ENCODE measurements at regions not wholly inside any gene's neighbourhood (a gene's known extent, or its start where the extent isn't known, plus 50 kb on each side); places are given as distances from the start of the nearest gene placed in this dataset.

- Histone ChIP-seq H3K79me2 (ENCODE audit: insufficient read depth, low read length) (no peaks in the 10 kb centered on the region), H2AFZ (ENCODE audit: low read depth, low read length, severe bottlenecking) (no peak overlapping the region), H3K36me3 (ENCODE audit: low read length) (no peaks in the 10 kb centered on the region), H3K4me2 (ENCODE audit: low read depth, low read length, poor library complexity, severe bottlenecking) (no peak overlapping the region), H3F3A (ENCODE audit: insufficient read depth) (no peaks in the 10 kb centered on the region), H3K27ac (ENCODE audit: low read depth, low read length) (no peak overlapping the region), H3K4me3 (ENCODE audit: insufficient read depth, low read length, poor library complexity, severe bottlenecking) (no peak overlapping the region), H4K20me1 (ENCODE audit: low read depth, low read length) (no peaks in the 10 kb centered on the region), H3K9me3 (ENCODE audit: insufficient read depth, low read length) (no peaks in the 10 kb centered on the region), H3K9ac (ENCODE audit: low read length) (no peak overlapping the region), H3K9me2 (replicated peaks; ENCODE audit: insufficient read depth, low read length) (no peaks in the 10 kb centered on the region), H3K27me3 (ENCODE audit: low read length) (no peaks in the 10 kb centered on the region)
- TF ChIP-seq EZH2phosphoT487 (conservative IDR thresholded peaks at IDR 0.05; ENCODE audit: low read length), result no peak
Measured at GRCh38 chr22:48894804-48895250, 932.8 kb downstream of the BRD1 start.

- no peak overlapping the region for H2AFZ ChIP-seq (ENCODE audit: low read depth, low read length, severe bottlenecking)
- no peaks in the 10 kb centered on the region for H3F3A ChIP-seq (ENCODE audit: insufficient read depth)
- no peaks in the 10 kb centered on the region for H3K79me2 ChIP-seq (ENCODE audit: insufficient read depth, low read length)
- H3K9me2 ChIP-seq (replicated peaks; ENCODE audit: insufficient read depth, low read length), result no peaks in the 10 kb centered on the region
- H3K4me3 ChIP-seq (ENCODE audit: insufficient read depth, low read length, poor library complexity, severe bottlenecking), result no peak overlapping the region
- no peaks in the 10 kb centered on the region for H4K20me1 ChIP-seq (ENCODE audit: low read depth, low read length)
- H3K9ac ChIP-seq (ENCODE audit: low read length), result no peak overlapping the region
- H3K27ac ChIP-seq (ENCODE audit: low read depth, low read length), result no peak overlapping the region
- TF ChIP-seq CTCF (IDR thresholded peaks at IDR 0.05; ENCODE audit: insufficient read depth, low read length, poor library complexity, severe bottlenecking) (no peak), EZH2phosphoT487 (conservative IDR thresholded peaks at IDR 0.05; ENCODE audit: low read length) (no peak)
- no peaks in the 10 kb centered on the region for H3K9me3 ChIP-seq (ENCODE audit: insufficient read depth, low read length)
- H3K27me3 ChIP-seq (ENCODE audit: low read length), result no peaks in the 10 kb centered on the region
- no peak overlapping the region for H3K4me2 ChIP-seq (ENCODE audit: low read depth, low read length, poor library complexity, severe bottlenecking)
- no peaks in the 10 kb centered on the region for H3K36me3 ChIP-seq (ENCODE audit: low read length)
Measured at GRCh38 chr22:48894064-48894671, 933.5 kb downstream of the BRD1 start.

GRCh38 chr22:48893288-48894063 lies 934.2 kb downstream of the BRD1 start:
- Histone ChIP-seq H2AFZ (ENCODE audit: low read depth, low read length, severe bottlenecking) (no peak overlapping the region), H3K36me3 (ENCODE audit: low read length) (no peaks in the 10 kb centered on the region)

More at GRCh38 chr22:48893288-48894063, 934.2 kb downstream of the BRD1 start:
- Histone ChIP-seq H3F3A (ENCODE audit: insufficient read depth) (no peaks in the 10 kb centered on the region), H3K79me2 (ENCODE audit: insufficient read depth, low read length) (no peaks in the 10 kb centered on the region), H3K27ac (ENCODE audit: low read depth, low read length) (no peak overlapping the region), H3K9ac (ENCODE audit: low read length) (no peak overlapping the region), H3K4me3 (ENCODE audit: insufficient read depth, low read length, poor library complexity, severe bottlenecking) (no peak overlapping the region), H4K20me1 (ENCODE audit: low read depth, low read length) (no peaks in the 10 kb centered on the region), H3K9me3 (ENCODE audit: insufficient read depth, low read length) (no peaks in the 10 kb centered on the region), H3K4me2 (ENCODE audit: low read depth, low read length, poor library complexity, severe bottlenecking) (no peak overlapping the region), H3K27me3 (ENCODE audit: low read length) (no peaks in the 10 kb centered on the region), H3K9me2 (replicated peaks; ENCODE audit: insufficient read depth, low read length) (no peaks in the 10 kb centered on the region)
- TF ChIP-seq CTCF (IDR thresholded peaks at IDR 0.05; ENCODE audit: insufficient read depth, low read length, poor library complexity, severe bottlenecking) (no peak), EZH2phosphoT487 (conservative IDR thresholded peaks at IDR 0.05; ENCODE audit: low read length) (no peak)
